ENCODE measurements at regions not wholly inside any gene's neighbourhood (a gene's known extent, or its start where the extent isn't known, plus 50 kb on each side); places are given as distances from the start of the nearest gene placed in this dataset.
"Not testable (repeated sequence)": the region's sequence is repeated elsewhere in the genome, so short reads cannot be mapped to it uniquely, and the experiment has no call there.

DNA sequence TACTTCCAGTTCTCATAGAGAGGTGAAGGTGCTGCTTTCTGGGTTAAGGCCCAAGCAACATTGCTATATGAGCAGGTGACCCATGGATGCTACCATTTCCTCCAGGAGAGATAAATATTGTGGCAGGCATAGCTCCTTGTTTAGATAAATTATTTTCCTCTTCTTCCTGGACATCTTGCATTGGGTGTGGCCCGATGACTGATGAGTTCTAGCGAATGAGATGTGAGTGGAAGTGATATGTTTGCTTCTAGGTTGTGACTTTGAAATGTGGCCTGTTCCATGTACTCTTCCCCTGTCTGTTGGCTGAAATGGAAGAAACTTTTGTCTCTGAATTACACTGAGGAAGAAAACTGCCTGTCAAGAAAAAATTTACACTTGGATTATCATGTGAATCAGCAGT lies 101.7 kb upstream of the FMN2 start:
- H3K4me3 ChIP-seq (ENCODE audit: low read depth, low read length), result no peak overlapping the region
- TF ChIP-seq, protein P1, sequence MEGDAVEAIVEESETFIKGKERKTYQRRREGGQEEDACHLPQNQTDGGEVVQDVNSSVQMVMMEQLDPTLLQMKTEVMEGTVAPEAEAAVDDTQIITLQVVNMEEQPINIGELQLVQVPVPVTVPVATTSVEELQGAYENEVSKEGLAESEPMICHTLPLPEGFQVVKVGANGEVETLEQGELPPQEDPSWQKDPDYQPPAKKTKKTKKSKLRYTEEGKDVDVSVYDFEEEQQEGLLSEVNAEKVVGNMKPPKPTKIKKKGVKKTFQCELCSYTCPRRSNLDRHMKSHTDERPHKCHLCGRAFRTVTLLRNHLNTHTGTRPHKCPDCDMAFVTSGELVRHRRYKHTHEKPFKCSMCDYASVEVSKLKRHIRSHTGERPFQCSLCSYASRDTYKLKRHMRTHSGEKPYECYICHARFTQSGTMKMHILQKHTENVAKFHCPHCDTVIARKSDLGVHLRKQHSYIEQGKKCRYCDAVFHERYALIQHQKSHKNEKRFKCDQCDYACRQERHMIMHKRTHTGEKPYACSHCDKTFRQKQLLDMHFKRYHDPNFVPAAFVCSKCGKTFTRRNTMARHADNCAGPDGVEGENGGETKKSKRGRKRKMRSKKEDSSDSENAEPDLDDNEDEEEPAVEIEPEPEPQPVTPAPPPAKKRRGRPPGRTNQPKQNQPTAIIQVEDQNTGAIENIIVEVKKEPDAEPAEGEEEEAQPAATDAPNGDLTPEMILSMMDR (IDR thresholded peaks at IDR 0.05; ENCODE audit: low read depth, low read length), result no peak
- DNase-seq (ENCODE audit: low read depth, low spot score), result no peak
- in situ Hi-C loops (cut with HindIII; ENCODE audit: low sequenced_read_pairs), result no loop called here

DNA sequence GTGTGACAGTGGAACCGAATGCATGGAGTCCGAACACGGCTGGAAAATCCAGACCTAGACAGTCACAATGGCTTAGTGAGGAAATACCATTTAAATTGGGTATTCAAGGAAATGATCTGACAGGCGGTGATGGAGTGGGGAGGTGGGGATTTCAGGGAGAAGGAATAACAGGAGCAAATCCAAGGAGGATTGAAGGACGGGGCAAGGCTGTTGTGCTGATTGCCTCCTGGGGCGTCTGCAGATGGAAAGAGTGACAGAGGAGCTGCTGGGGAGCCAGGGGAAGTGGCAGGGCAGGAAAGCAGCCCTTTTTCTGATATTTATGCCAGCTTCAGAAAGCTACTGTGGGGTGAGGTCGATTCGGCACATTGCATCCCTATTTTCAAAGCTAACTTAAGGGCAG lies 99.1 kb upstream of the FMN2 start:
- H3K4me3 ChIP-seq (ENCODE audit: low read depth, low read length); in situ Hi-C loops (cut with HindIII; ENCODE audit: low sequenced_read_pairs); DNase-seq (ENCODE audit: low read depth, low spot score): not testable (repeated sequence)

DNA sequence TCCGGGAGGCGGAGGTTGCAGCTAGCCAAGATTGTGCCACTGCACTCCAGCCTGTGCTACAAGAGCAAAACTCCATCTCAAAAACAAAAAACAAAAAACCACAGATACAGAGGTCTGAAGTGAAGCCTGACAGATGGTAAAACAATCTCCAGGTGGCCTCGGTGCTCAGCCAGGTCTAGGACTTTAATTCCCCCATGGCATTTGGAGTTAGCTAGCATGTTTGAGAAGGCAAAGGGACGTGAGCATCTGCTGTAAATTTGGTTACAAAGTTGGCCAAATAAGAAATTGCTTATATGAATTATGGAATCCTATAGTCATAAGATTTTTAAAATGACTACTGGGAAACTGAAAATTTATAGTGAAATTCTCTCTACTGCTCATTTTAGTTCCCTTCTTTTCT lies 98.3 kb upstream of the FMN2 start:
- TF ChIP-seq, protein P1 (IDR thresholded peaks at IDR 0.05; ENCODE audit: low read depth, low read length), result no peak
- H3K4me3 ChIP-seq (ENCODE audit: low read depth, low read length), result no peak overlapping the region
- in situ Hi-C loops (cut with HindIII; ENCODE audit: low sequenced_read_pairs), result no loop called here
- no peak for DNase-seq (ENCODE audit: low read depth, low spot score)

DNA sequence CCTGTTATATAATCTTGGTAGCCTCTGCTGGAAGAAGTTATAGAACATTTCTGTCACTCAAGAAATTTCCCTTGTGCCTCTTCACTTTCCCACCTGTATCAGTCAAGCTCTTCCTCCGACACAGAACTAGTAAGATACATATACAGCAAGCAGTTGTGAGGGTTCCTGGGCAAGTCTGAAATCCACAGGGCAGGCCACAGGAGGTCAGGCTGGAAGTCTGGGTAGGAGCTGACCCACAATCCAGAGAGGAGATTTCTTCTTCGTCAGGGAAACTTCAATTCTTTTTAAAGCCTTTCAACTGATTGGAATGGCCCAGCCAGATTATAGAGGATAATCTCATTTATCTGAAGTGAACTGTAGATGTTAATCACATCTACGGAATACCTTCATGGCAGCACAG lies 96.4 kb upstream of the FMN2 start:
- TF ChIP-seq, protein P1 (IDR thresholded peaks at IDR 0.05; ENCODE audit: low read depth, low read length), result no peak
- in situ Hi-C loops (cut with HindIII; ENCODE audit: low sequenced_read_pairs), result no loop called here
- DNase-seq (ENCODE audit: low read depth, low spot score), result no peak
- H3K4me3 ChIP-seq (ENCODE audit: low read depth, low read length), result no peak overlapping the region

DNA sequence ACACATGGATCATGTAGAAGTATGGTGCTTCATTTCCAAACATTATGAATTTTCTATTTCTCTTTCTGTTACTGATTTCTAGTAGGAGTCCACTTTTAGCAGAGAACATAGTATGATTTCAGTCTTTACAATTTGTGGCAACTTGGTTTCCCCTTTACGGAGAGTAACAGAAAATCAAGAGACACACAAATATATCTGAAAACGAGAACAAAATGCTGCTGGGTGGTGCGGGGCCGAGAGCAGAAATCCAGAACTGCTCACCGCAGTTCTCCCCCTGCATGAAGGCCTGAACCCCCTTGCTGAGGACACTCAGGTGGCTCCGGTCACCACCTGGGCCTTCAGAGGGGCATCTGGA lies 94.5 kb upstream of the FMN2 start:
- TF ChIP-seq, protein P1 (IDR thresholded peaks at IDR 0.05; ENCODE audit: low read depth, low read length), result no peak
- peak overlapping the region; percentile 35 for H3K4me3 ChIP-seq (ENCODE audit: low read depth, low read length)
- DNase-seq (ENCODE audit: low read depth, low spot score), result no peak
- in situ Hi-C loops (cut with HindIII; ENCODE audit: low sequenced_read_pairs), result no loop called here

DNA sequence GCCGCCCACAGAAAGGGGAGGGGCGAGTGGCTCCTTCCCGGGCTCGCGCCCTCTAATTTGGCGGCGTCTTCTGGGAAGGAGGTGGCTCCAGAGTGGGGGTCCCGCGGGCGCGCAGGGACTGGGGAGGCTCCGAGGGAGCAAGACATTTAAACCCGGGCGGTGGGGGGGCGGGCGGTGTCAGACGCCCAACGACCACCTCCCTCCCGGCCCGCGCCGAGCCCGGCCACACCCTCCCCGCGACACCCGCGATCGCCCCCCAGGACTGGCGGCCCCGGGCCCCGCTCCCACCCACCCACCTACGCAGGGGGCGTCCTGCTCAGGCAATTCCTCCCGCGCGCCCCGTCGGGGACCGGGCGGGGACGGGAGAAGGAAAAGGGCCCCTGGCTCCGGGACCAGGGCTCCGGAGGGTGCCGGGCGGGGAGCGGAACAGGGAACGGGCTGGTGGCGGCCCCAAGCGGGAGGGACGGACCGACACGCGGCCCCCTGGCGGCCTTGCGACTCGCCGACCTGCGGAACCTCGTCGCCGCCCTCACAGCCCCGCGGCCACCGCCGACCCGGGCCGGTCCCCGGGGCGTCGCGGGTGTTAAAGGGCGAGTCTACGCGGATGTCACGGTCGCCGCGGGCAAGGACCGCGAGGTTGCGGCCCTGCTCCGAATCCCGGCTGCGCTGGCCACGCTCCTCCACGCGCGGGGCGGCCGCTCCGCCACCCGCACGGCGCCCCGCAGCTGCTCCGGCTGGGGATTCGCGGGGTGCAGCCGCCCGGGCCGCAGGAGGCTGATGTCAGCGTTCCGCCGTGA lies 94.0 kb upstream of the FMN2 start:
- TF ChIP-seq, protein P1 (IDR thresholded peaks at IDR 0.05; ENCODE audit: low read depth, low read length), result peak; percentile 35
- H3K4me3 ChIP-seq (ENCODE audit: low read depth, low read length), result peak overlapping the region; percentile 35
- no peak for DNase-seq (ENCODE audit: low read depth, low spot score)
- in situ Hi-C loops (cut with HindIII; ENCODE audit: low sequenced_read_pairs), result no loop called here

DNA sequence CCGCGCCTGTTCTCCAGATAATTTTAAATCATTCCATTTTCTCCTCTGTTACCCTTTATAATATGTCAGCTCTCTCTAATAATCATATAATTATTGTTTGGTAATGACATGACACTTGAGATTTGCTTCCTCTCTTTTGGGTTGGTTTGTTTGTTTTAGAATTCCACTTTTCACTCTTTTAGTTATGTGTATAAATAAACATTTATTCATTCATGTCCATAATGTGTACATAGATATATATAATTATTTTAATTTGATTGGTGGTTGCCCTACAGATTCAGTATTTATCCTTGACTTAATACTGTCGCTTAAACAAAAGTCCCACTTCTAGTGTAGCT lies 93.4 kb upstream of the FMN2 start:
- in situ Hi-C loops (cut with HindIII; ENCODE audit: low sequenced_read_pairs), result no loop called here
- TF ChIP-seq, protein P1 (IDR thresholded peaks at IDR 0.05; ENCODE audit: low read depth, low read length), result no peak
- peak overlapping the region; percentile 35 for H3K4me3 ChIP-seq (ENCODE audit: low read depth, low read length)
- no peak for DNase-seq (ENCODE audit: low read depth, low spot score)
